Astrocyte (in vitro differentiated cells and primary cell): ENCODE measurements at regions not wholly inside any gene's neighbourhood (a gene's known extent, or its start where the extent isn't known, plus 50 kb on each side); places are given as distances from the start of the nearest gene placed in this dataset.

ENCODE experiments used
- DNase-seq: peaks from one replicate; pipeline ENCODE4 v3.0.0-alpha.2; 2010; ENCODE audit warnings: low read depth
- FAIRE-seq: peaks from 2 replicates; lab custom pipeline; 2011; peaks lifted over from hg19 to GRCh38; lab: Jason Lieb, UNC
- H2AFZ ChIP-seq: 2 replicates; pipeline ENCODE4 v1.6.0; 2012; ENCODE audit warnings: low read depth, low read length, inconsistent platforms
- H3K27ac ChIP-seq: 2 replicates; pipeline ENCODE4 v1.5.1; 2011; ENCODE audit warnings: low read depth, low read length, inconsistent platforms
- H3K27me3 ChIP-seq: 2 replicates; pipeline ENCODE4 v1.6.0; 2011; ENCODE audit warnings: low read length, inconsistent platforms; ENCODE audit not compliant: insufficient read depth
- H3K36me3 ChIP-seq: 2 replicates; pipeline ENCODE4 v1.5.1; 2011; ENCODE audit warnings: low read length, inconsistent platforms; ENCODE audit not compliant: insufficient read depth
- H3K4me1 ChIP-seq: 2 replicates; pipeline ENCODE4 v1.5.1; 2011; ENCODE audit warnings: low read length, inconsistent platforms; ENCODE audit not compliant: insufficient read depth
- H3K4me2 ChIP-seq: 2 replicates; pipeline ENCODE4 v1.6.0; 2012; ENCODE audit warnings: low read length, inconsistent platforms
- H3K4me3 ChIP-seq: 2 replicates; pipeline ENCODE4 v1.5.1; 2011; ENCODE audit warnings: low read depth, mild to moderate bottlenecking, low read length, inconsistent platforms; ENCODE audit not compliant: insufficient read depth
- H3K79me2 ChIP-seq: 2 replicates; pipeline ENCODE4 v1.6.0; 2012; ENCODE audit warnings: mild to moderate bottlenecking, low read length, inconsistent platforms; ENCODE audit not compliant: insufficient read depth
- H3K9ac ChIP-seq: 2 replicates; pipeline ENCODE4 v1.6.0; 2012; ENCODE audit warnings: mild to moderate bottlenecking, low read length, inconsistent platforms
- H3K9me3 ChIP-seq: 2 replicates; pipeline ENCODE4 v1.5.1; 2012; ENCODE audit warnings: low read depth, mild to moderate bottlenecking, low read length, inconsistent platforms; ENCODE audit not compliant: insufficient read depth
- H4K20me1 ChIP-seq: 2 replicates; pipeline ENCODE4 v1.6.0; 2012; ENCODE audit warnings: low read length, inconsistent platforms; ENCODE audit not compliant: insufficient read depth
- H3K27ac Mint-ChIP-seq: one replicate; pipeline ENCODE4 v1.8.0; 2021; ENCODE audit warnings: mild to moderate bottlenecking, mixed read lengths; ENCODE audit not compliant: unreplicated experiment
- H3K27me3 Mint-ChIP-seq: one replicate; pipeline ENCODE4 v1.8.0; 2021; ENCODE audit warnings: low read depth, mixed read lengths; ENCODE audit not compliant: unreplicated experiment
- H3K36me3 Mint-ChIP-seq: one replicate; pipeline ENCODE4 v1.8.0; 2021; ENCODE audit warnings: low read depth, mixed read lengths; ENCODE audit not compliant: unreplicated experiment
- H3K4me1 Mint-ChIP-seq: one replicate; pipeline ENCODE4 v1.8.0; 2021; ENCODE audit warnings: low read depth, mixed read lengths; ENCODE audit not compliant: unreplicated experiment
- H3K4me3 Mint-ChIP-seq: one replicate; pipeline ENCODE4 v1.8.0; 2021; ENCODE audit warnings: mild to moderate bottlenecking, moderate library complexity, mixed read lengths; ENCODE audit not compliant: unreplicated experiment
- H3K9me3 Mint-ChIP-seq: one replicate; pipeline ENCODE4 v1.8.0; 2021; ENCODE audit warnings: mild to moderate bottlenecking, mixed read lengths; ENCODE audit not compliant: unreplicated experiment
- CTCF ChIP-seq: IDR thresholded peaks from 2 replicates; pipeline ENCODE4 v1.5.1; 2011; ENCODE audit warnings: low read depth, mild to moderate bottlenecking, inconsistent platforms, low read length, moderate library complexity; ENCODE audit not compliant: insufficient read depth
- EZH2 ChIP-seq: IDR thresholded peaks from 2 replicates; pipeline ENCODE4 v1.6.1; 2012; ENCODE audit warnings: mild to moderate bottlenecking, low read length, inconsistent platforms; ENCODE audit not compliant: insufficient read depth

DNA sequence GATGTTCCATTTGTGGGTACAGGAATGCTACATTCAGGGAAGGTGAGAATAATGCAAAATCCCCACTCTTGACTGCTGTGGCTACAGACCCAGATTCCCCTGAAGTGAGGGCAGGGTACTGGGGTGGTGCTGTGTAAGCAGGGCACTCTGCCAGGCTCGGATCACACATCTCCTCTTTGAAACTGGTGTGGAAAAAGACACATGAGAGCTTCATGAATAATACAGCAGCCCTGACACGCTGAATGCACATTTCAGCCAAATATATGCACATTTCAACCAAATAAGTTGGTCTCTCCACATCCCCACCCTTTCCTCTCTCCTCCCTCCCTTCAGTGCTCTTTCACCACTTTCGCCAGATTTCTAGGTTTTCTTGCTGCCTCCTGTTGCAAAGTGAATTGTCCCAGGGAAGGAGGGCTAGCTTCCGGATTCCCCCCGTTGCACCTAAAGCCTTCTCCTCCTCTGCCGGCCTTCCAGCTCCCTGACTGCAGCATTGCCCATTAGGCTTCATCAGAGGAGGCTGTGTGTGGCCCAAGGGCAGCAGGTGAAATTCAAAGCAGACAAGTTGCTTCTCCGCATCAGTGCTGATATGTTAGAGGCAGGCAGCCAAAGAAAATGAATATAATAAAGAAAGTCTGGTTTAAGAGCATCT is 118.2 kb upstream of the TMCC3 start:
- Histone ChIP-seq H3K27me3 (peaks cover 45% of the 10 kb centered on the region), H3K36me3 (no peaks in the 10 kb centered on the region), H3K4me1 (peaks cover 5% of the 10 kb centered on the region), H3K4me3 (no peak overlapping the region), H2AFZ (no peak overlapping the region), H3K4me2 (peak overlapping the region; percentile 49), H3K9ac (no peak overlapping the region), H3K27ac (no peak overlapping the region), H3K79me2 (no peaks in the 10 kb centered on the region), H3K9me3 (no peaks in the 10 kb centered on the region), H4K20me1 (no peaks in the 10 kb centered on the region)
- Mint-ChIP-seq H3K4me1 (peaks cover 3% of the 10 kb centered on the region), H3K27ac (no peak overlapping the region), H3K4me3 (no peak overlapping the region), H3K9me3 (no peaks in the 10 kb centered on the region), H3K36me3 (no peaks in the 10 kb centered on the region), H3K27me3 (peaks cover 9% of the 10 kb centered on the region)
- peak; percentile 9 for DNase-seq
- TF ChIP-seq EZH2 (no peak), CTCF (no peak)
- FAIRE-seq = no peak

- peaks cover 5% of the 10 kb centered on the region for H3K4me1 ChIP-seq
- no peak overlapping the region for H3K4me3 ChIP-seq
These were observed 117.6 kb upstream of the TMCC3 start for GRCh38 chr12:94767956-94768355.

More at GRCh38 chr12:94767956-94768355, 117.6 kb upstream of the TMCC3 start:
- Histone ChIP-seq H2AFZ (no peak overlapping the region), H4K20me1 (no peaks in the 10 kb centered on the region), H3K27ac (no peak overlapping the region), H3K36me3 (no peaks in the 10 kb centered on the region), H3K9me3 (no peaks in the 10 kb centered on the region), H3K9ac (no peak overlapping the region), H3K79me2 (no peaks in the 10 kb centered on the region), H3K4me2 (peak overlapping the region; percentile 49), H3K27me3 (peaks cover 42% of the 10 kb centered on the region)
- TF ChIP-seq CTCF (no peak), EZH2 (no peak)
- Mint-ChIP-seq H3K27ac (no peak overlapping the region), H3K27me3 (peaks cover 9% of the 10 kb centered on the region), H3K36me3 (no peaks in the 10 kb centered on the region), H3K9me3 (no peaks in the 10 kb centered on the region), H3K4me3 (no peak overlapping the region), H3K4me1 (peaks cover 3% of the 10 kb centered on the region)
- no peak for FAIRE-seq
- peak; percentile 49 for DNase-seq
